ENCODE measurements at regions not wholly inside any gene's neighbourhood (a gene's known extent, or its start where the extent isn't known, plus 50 kb on each side); places are given as distances from the start of the nearest gene placed in this dataset.

DNA sequence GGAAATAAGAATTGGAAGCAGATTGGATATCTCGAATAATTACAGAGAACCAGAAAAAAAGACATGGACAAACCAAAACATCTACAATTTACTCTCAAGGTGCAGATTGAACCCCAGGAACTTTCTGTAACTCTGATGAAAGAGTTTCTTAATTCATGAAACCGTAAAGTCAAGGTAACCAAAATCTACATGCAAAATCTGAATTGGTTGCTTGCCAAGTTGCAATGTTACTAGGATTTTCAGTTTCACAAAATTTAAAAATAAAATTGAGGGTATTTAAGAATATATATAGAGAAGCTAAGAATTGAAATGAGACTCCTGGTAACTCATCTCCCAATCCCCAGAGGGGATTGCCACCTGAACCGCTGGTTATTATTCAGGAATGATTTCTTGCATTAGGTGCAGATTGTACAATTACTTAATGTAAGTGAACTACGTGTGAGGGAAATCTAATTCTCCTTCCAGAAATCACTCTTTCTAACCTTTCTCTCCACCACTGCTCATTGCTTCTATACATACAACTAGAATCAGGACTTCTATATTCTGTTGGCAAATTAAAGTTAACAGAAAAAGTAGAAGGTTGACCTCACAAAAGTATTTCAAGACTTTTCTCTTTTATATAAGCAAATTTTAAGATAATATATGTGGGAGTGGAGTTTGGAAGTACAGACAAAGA, 221.5 kb upstream of the NDST4 start (continued):
- TF ChIP-seq ZNF335 (tag by site-specific recombination; conservative IDR thresholded peaks at IDR 0.05): no peak

- H3K27ac ChIP-seq (ENCODE audit: extremely low read depth, low read depth, low read length): no peak overlapping the region
- H3K9me3 ChIP-seq (ENCODE audit: control insufficient read depth, insufficient read depth, low read depth, low read length): no peaks in the 10 kb centered on the region
- H3K4me1 ChIP-seq (ENCODE audit: control insufficient read depth, insufficient read depth, low read length): no peaks in the 10 kb centered on the region
- no peak overlapping the region for H3K4me3 ChIP-seq (ENCODE audit: low read depth, low read length)
- TF ChIP-seq ZNF624 (tag by site-specific recombination; IDR thresholded peaks at IDR 0.05) (no peak), ZFHX2 (tag by site-specific recombination; conservative IDR thresholded peaks at IDR 0.05) (no peak), KLF9 (tag by site-specific recombination; IDR thresholded peaks at IDR 0.05; ENCODE audit: low read depth) (no peak), ZNF302 (tag by site-specific recombination; IDR thresholded peaks at IDR 0.05; ENCODE audit: low read depth) (no peak), ZNF274 (IDR thresholded peaks at IDR 0.05; ENCODE audit: low read length) (no peak), ZNF274 (tag by site-specific recombination; IDR thresholded peaks at IDR 0.05; ENCODE audit: borderline replicate concordance) (no peak), ZEB2 (tag by site-specific recombination; IDR thresholded peaks at IDR 0.05) (no peak), ZNF654 (tag by site-specific recombination; IDR thresholded peaks at IDR 0.05; ENCODE audit: low read depth) (no peak), ZNF10 (tag by site-specific recombination; IDR thresholded peaks at IDR 0.05) (no peak), ZNF16 (tag by site-specific recombination; IDR thresholded peaks at IDR 0.05; ENCODE audit: low read depth) (no peak), ZNF174 (tag by site-specific recombination; IDR thresholded peaks at IDR 0.05) (no peak)
- TF ChIP-seq, protein P1, sequence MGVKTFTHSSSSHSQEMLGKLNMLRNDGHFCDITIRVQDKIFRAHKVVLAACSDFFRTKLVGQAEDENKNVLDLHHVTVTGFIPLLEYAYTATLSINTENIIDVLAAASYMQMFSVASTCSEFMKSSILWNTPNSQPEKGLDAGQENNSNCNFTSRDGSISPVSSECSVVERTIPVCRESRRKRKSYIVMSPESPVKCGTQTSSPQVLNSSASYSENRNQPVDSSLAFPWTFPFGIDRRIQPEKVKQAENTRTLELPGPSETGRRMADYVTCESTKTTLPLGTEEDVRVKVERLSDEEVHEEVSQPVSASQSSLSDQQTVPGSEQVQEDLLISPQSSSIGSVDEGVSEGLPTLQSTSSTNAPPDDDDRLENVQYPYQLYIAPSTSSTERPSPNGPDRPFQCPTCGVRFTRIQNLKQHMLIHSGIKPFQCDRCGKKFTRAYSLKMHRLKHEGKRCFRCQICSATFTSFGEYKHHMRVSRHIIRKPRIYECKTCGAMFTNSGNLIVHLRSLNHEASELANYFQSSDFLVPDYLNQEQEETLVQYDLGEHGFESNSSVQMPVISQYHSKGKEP (tag by site-specific recombination; IDR thresholded peaks at IDR 0.05): no peak
- TF ChIP-seq, protein P2, sequence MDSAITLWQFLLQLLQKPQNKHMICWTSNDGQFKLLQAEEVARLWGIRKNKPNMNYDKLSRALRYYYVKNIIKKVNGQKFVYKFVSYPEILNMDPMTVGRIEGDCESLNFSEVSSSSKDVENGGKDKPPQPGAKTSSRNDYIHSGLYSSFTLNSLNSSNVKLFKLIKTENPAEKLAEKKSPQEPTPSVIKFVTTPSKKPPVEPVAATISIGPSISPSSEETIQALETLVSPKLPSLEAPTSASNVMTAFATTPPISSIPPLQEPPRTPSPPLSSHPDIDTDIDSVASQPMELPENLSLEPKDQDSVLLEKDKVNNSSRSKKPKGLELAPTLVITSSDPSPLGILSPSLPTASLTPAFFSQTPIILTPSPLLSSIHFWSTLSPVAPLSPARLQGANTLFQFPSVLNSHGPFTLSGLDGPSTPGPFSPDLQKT (IDR thresholded peaks at IDR 0.05; ENCODE audit: borderline replicate concordance, low read depth, low read length): no peak
- H3K36me3 ChIP-seq (ENCODE audit: control insufficient read depth in 2 of 2, insufficient read depth in 1 of 2, low read length in 2 of 2): no peaks in the 10 kb centered on the region
- ChIA-PET CTCF (interaction anchor here (0.6 kb wide), 1 partner anchor 254 kb away, joined by 3 read pairs; no protein-coding TSS in a partner anchor), POLR2A (no interaction called here)
Observed at GRCh38 chr4:115332078-115332477, 218.7 kb upstream of the NDST4 start.

- H3K4me3 ChIP-seq (ENCODE audit: low read depth, low read length): no peak overlapping the region
- H3K4me1 ChIP-seq (ENCODE audit: control insufficient read depth, insufficient read depth, low read length): no peaks in the 10 kb centered on the region
- TF ChIP-seq HIC1 (tag by site-specific recombination; IDR thresholded peaks at IDR 0.05) (no peak), SCRT1 (tag by site-specific recombination; IDR thresholded peaks at IDR 0.05; ENCODE audit: borderline replicate concordance) (no peak), ZNF596 (tag by site-specific recombination; IDR thresholded peaks at IDR 0.05) (no peak), ZNF530 (tag by site-specific recombination; IDR thresholded peaks at IDR 0.05; ENCODE audit: low read depth) (no peak), ZNF629 (tag by site-specific recombination; IDR thresholded peaks at IDR 0.05) (no peak), MEIS1 (CRISPR knock-in tag; IDR thresholded peaks at IDR 0.05; ENCODE audit: borderline replicate concordance) (no peak), ZNF341 (tag by site-specific recombination; IDR thresholded peaks at IDR 0.05; ENCODE audit: low read depth) (no peak), ZNF324 (tag by site-specific recombination; IDR thresholded peaks at IDR 0.05) (no peak), ZNF76 (tag by site-specific recombination; IDR thresholded peaks at IDR 0.05; ENCODE audit: borderline replicate concordance, low read depth) (no peak), ZNF433 (tag by site-specific recombination; IDR thresholded peaks at IDR 0.05; ENCODE audit: low read depth) (no peak)
- POLR2A ChIA-PET: no interaction called here
- H3K9me3 ChIP-seq (ENCODE audit: control insufficient read depth, insufficient read depth, low read depth, low read length): no peaks in the 10 kb centered on the region
- no peaks in the 10 kb centered on the region for H3K36me3 ChIP-seq (ENCODE audit: control insufficient read depth in 2 of 2, insufficient read depth in 1 of 2, low read length in 2 of 2)
- H3K27ac ChIP-seq (ENCODE audit: extremely low read depth, low read depth, low read length): no peak overlapping the region
- CTCF ChIA-PET: interaction anchor here (0.6 kb wide), 1 partner anchor 253 kb away, joined by 3 read pairs; no protein-coding TSS in a partner anchor
Observed at GRCh38 chr4:115331241-115331640, 217.8 kb upstream of the NDST4 start.
